NCI-H1105 treated with DMSO at 0.1 percent for 48 hours (cell line): ENCODE measurements at regions not wholly inside any gene's neighbourhood (a gene's known extent, or its start where the extent isn't known, plus 50 kb on each side); places are given as distances from the start of the nearest gene placed in this dataset.

Experiments
- DNase-seq: peaks from one replicate; lab custom pipeline; 2025; lab: John Stamatoyannopoulos, UW

GRCh38 chr10:43970717-43971116 lies 322.0 kb upstream of the ZNF32 start:
- no peak for DNase-seq

- DNase-seq = no peak
These were observed 321.5 kb upstream of the ZNF32 start for GRCh38 chr10:43970018-43970698.

DNA sequence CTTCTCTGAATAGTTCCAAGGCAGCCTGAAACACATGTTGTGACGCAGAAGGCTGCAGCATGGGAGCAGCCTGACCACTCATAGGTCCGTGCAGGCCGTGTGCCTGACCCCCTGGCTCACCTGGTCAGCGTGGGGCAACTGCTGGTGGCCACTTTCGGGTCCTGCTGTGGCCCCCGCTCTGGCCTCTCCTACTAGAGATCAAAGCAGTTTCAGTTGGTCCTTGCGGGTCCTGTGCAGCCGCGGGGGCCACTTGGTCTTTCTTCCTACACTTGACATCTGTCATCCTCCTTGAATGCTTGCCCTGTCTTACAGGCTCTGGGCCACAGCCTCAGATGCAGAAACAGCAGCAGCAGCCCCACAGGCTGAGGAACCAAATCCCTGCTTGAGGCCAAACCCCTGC lies 320.8 kb upstream of the ZNF32 start:
- no peak for DNase-seq

DNA sequence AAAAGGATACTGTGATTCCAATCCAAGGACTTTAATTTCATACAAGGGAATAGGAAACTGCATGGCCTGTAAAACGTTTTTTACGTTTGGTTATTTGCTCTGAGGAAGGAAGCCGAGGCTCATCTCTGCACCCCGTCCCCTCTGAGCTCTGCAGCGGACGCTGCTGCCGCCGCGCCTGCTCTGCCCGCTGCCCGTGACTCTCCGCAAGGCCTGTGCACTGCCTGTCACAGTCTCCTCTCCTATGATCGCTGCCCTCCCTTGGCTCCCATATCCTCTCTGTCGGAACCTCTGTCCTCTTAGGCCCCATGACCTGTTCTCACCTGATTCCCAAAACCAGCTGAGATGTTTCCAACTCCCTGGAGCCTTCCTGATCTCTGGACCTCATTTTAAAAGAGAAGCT lies 320.3 kb upstream of the ZNF32 start:
- no peak for DNase-seq

DNA sequence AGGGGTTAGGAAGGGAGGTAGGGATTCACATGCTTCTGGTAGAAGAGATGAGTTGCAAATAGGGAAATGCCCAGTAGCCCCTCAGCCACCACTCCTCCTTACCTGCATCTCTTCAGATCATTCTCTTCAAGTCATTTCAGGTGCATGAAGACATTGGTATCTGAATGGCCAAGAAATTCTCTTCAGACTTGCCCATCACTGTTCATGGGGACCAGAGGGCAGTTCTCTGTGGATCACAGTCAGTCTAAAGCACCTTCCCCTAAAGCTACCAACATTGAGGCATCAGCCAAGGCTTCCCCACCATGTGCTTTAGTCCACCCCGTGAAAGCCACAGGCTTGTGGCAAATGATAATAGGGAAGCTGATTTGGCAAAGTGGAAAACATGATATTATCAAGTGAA lies 319.4 kb upstream of the ZNF32 start:
- DNase-seq = no peak

DNA sequence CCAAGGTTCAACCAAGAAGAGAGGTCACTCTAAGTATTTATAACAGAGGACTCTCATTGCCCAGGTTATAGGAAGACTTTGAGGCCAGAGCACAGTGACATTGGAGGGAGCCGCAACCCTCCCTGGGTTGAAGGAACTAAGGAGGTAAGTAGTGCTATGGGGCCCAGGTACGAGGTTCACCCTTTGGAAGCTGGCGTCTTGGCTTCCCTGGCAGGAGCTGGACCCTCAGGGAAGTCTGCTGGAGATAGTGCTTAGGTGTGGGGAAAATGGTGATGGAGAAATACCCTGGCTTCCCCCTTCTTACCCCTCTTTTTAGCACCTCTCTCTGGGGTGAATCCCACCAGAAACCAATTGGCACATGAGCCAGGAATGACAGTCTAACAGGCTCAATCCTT lies 317.9 kb upstream of the ZNF32 start:
- no peak for DNase-seq

GRCh38 chr10:43965918-43966570 lies 317.4 kb upstream of the ZNF32 start:
- no peak for DNase-seq

- DNase-seq = no peak
These were observed 316.6 kb upstream of the ZNF32 start for GRCh38 chr10:43965033-43965917.

DNA sequence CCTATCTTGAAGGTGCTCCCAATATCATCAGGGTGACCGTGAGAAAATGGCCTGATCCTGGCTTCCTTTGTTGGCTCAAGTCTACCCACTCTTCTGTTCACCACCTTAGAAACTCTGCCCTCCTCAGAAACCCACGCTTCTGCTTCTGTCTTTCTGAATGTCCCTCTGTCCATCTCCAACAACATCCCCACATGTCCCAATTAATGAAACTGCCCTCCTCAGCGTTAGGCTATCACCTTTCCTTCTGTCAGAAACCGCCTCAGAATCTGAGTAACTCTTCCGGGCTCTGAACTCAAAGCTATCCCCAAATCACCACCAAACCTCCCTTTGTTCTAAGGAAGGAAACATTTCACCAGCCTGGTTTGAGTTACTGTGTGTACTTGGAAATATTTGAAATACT lies 315.8 kb upstream of the ZNF32 start:
- no peak for DNase-seq

- no peak for DNase-seq
These were observed 315.2 kb upstream of the ZNF32 start for GRCh38 chr10:43963793-43964425.

GRCh38 chr10:43963379-43963778 lies 314.7 kb upstream of the ZNF32 start:
- DNase-seq = no peak

GRCh38 chr10:43962346-43963191 lies 313.9 kb upstream of the ZNF32 start:
- no peak for DNase-seq

DNA sequence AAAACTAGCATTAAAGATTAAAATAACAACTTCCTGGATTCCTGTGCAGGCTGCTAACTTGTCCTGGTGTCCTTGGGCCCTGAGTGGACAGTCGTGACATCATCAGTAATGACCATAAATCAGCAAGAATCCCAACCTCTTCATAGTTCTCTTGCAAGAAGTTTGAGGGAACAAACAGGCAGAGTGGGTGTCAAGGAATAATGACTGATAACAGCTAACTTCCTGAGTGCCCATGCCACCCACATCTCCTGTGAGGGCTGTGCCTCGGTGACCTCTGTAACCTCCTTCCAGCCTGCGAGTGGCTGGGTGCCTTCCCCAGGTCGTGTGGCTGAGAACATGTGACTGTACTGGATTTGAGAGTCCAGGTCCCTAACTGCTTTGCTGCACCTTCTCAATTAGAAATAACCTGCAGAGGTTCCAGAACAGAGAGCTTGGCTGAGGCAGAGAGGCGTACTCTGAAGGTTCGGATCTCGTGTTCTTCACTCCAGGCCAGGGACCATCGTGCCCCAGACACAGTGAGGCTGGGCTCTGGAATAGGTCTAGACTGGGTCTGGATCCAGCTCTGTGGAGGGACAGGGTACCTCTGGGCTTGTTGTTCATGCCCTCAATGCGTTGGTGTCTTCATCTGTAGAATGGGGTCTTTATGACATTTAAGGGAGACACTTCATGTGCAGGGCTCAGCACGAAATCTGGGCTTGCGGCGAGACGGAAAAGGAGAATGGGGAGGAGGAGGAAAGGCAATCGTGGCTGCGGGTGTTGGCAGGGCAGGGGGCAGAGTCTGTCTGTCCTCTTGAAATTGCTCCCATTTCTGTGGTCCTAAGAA lies 313.1 kb upstream of the ZNF32 start:
- no peak for DNase-seq

GRCh38 chr10:43960981-43961380 lies 312.3 kb upstream of the ZNF32 start:
- DNase-seq = no peak

DNA sequence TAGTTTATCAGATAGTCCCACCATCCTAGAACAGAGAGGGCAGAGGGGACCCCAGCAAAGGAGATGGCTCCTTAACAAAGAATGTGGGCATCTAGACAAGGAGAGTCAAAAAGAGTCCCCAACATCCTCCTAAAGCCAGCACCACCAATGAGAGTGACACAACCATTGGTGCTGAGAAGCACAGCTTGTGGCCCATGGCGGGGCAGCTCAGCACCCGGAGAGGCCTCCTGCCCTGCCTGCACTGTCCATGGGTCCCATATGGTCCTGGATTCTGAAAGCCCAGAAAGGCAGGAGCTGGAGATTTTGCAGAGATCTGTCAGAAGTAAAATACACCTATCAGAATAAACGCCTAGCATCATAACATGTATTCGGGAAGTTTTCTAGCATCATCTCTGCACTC lies 311.8 kb upstream of the ZNF32 start:
- DNase-seq = no peak

DNA sequence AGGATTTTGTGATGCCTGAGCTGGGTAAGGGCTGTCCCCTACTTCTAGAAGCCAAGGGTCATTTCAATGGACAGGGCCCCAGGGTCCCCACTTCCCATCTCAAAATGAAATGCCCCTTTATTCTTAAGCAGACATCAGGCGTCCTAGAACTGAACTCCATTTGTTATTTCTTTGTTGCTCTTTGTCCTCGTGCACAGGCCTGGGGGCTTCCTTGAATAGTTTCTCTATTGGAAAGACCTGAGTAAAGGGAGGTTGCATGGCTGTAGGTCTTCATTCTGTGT lies 311.4 kb upstream of the ZNF32 start:
- no peak for DNase-seq

- no peak for DNase-seq
These were observed 310.9 kb upstream of the ZNF32 start for GRCh38 chr10:43959364-43960134.

DNA sequence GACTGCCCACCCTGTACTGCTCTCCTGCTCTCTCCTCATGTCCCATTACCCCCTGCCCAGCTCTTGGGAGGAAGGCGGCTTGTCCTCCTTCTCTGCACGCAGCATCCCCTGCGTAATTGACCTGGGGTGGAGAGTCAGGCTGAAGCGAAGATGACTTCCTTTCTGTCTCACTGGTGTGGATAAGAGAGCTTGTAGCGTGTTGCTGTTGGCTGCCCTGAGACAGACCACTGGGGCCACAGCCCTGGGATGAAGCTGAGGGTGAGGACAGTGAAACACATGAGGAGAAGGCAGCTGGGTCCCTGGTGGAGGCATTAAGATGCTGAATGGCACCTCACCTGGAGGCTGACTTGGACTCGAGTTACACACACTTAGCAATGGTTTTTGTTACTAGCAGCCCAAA lies 310.3 kb upstream of the ZNF32 start:
- no peak for DNase-seq

DNA sequence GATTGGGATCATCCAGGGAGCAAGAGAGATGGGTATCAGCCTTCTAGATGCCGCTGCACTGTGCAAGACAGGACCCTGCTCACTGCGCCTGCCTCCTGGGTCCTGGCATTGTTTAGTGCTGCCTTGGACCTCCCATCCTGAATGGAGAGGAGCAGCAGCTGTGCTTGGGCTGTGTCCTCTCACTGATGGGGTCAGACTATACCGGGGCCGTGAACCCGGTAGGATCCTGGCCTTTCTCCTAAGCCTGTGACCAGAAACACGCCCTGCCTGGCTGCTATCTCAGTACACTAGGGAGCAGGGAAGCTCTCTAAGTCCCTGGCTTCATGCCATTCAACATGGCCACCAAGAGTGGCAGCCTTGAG lies 309.4 kb upstream of the ZNF32 start:
- DNase-seq = no peak
